ENCODE measurements at regions not wholly inside any gene's neighbourhood (a gene's known extent, or its start where the extent isn't known, plus 50 kb on each side); places are given as distances from the start of the nearest gene placed in this dataset.
"Not testable (repeated sequence)": the region's sequence is repeated elsewhere in the genome, so short reads cannot be mapped to it uniquely, and the experiment has no call there.

GRCh38 chr6:165766026-165766425 lies 103.0 kb upstream of the PDE10A start:
- intact Hi-C loops (cut with micrococcal nuclease) = no loop called here

- intact Hi-C loops (cut with micrococcal nuclease) = not testable (repeated sequence)
Measured at GRCh38 chr6:165765256-165765655, 102.2 kb upstream of the PDE10A start.

DNA sequence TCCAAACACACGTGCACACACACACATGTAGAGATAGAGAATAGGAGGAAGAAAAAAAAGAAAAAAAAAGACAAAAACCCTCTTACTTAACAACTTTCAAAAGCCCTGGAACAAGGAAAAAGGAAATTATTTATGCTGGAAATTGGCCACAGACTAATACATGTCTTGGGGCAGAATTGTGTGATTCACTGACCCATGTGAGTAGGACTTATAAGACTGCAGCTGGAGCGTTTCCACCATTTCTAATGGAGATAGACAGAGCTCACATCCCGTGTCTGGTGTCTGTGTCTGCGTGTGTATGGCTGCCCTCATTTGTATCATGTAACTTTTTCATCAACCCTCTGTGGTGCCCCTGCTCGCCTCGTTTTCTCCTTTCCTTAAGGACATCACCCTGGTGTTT lies 99.8 kb upstream of the PDE10A start:
- intact Hi-C loops (cut with micrococcal nuclease) = no loop called here

GRCh38 chr6:165762125-165762524 lies 99.1 kb upstream of the PDE10A start:
- intact Hi-C loops (cut with micrococcal nuclease) = no loop called here

DNA sequence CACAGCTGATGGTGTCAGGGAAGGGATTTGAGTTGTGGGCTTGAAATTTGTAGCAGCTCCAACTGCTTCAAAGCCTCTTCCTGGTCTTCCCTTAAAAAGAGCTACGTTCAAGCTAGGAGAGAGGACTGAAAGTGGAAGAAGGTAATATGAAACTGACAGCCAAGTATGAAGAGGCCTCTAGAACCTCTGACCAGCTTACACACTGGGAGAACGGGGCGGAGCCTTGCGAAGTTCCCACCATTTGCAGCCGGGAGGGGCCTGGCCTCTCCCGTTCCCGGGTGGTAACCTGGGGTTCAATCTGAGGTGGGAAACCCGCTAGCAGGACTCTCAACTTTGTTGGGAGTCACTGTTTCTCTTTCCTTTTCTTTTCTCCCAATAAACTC lies 97.8 kb upstream of the PDE10A start:
- intact Hi-C loops (cut with micrococcal nuclease) = no loop called here

GRCh38 chr6:165760126-165760802 lies 97.2 kb upstream of the PDE10A start:
- intact Hi-C loops (cut with micrococcal nuclease) = no loop called here

GRCh38 chr6:165758441-165758840 lies 95.4 kb upstream of the PDE10A start:
- intact Hi-C loops (cut with micrococcal nuclease) = no loop called here

GRCh38 chr6:165755583-165755982 lies 92.5 kb upstream of the PDE10A start:
- intact Hi-C loops (cut with micrococcal nuclease) = no loop called here

DNA sequence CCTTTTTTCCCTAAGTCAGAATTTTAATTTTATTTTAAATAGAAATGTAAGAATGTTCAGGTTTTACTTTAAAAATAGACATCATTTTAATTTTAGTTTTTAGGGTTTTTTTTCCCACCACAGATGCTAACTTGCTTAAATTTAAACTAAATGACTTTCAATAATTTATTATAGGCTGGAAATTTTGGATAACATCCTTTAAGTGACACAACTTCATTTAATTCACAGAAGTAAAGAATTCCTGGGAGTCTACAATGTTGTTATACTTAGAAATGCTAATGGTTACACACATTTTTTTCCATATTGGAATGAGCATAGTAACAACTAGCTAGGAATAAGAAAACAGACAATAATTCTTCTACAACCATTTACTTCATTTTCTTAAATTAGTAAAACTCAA lies 90.5 kb upstream of the PDE10A start:
- intact Hi-C loops (cut with micrococcal nuclease) = no loop called here

DNA sequence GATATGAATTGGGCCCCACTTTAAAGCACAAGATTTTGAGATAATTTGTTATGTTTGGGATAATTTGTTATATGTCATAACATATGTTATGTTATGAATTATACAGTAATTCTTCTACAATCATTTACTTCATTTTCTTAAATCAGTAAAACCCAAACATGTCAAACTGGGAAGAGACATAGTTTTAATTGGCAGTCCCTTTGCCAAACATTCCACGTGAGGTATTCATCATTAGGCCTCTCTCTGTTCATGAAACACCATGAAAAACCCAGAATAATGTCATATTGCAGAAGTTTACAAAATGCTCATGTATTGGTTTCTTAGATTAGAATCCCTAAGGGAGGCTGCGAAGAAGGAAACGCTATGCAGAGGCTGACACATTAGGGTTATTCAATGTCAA lies 89.4 kb upstream of the PDE10A start:
- intact Hi-C loops (cut with micrococcal nuclease) = no loop called here

GRCh38 chr6:165751486-165751885 lies 88.4 kb upstream of the PDE10A start:
- intact Hi-C loops (cut with micrococcal nuclease) = no loop called here

GRCh38 chr6:165749163-165749562 lies 86.1 kb upstream of the PDE10A start:
- intact Hi-C loops (cut with micrococcal nuclease) = no loop called here

DNA sequence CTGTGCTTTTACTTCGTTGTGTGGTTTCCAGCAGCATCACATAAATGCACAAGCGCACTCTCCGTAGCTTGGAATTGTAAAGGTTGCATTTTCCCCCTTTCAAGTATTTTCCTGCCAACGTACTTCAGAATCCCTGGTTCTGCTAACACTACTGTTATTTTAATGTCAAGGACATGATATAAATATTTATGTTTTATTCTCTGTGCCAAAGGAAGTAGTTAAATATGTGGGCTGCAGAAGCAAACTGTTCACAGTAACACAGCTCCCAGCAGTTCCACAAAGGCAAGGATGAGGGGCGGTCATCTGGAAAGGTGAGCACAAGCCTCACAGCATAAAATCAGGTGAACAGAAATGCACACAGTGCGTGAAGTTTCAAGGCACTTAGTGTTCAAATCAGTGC lies 85.3 kb upstream of the PDE10A start:
- intact Hi-C loops (cut with micrococcal nuclease) = no loop called here

- intact Hi-C loops (cut with micrococcal nuclease) = no loop called here
Measured at GRCh38 chr6:165747963-165748362, 84.9 kb upstream of the PDE10A start.

- intact Hi-C loops (cut with micrococcal nuclease) = no loop called here
Measured at GRCh38 chr6:165746331-165746730, 83.3 kb upstream of the PDE10A start.

DNA sequence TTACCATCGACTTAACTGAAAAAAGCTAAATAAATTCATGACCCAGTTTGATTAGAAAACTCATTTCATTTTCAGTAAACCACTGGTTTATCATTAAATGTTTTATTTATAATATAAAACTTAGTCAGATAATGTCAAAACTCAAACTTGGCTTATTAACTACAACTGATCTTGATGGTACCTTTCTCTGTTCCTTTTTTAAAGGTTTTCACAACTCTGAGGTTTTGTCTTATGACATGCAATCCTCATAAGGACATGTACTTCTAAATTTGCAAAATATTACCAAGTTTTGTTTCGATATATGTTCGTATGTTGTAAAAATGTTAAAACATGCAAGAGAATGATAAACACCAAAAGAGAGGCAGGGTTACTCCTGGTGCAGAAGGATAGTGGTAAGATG lies 82.5 kb upstream of the PDE10A start:
- intact Hi-C loops (cut with micrococcal nuclease) = no loop called here

DNA sequence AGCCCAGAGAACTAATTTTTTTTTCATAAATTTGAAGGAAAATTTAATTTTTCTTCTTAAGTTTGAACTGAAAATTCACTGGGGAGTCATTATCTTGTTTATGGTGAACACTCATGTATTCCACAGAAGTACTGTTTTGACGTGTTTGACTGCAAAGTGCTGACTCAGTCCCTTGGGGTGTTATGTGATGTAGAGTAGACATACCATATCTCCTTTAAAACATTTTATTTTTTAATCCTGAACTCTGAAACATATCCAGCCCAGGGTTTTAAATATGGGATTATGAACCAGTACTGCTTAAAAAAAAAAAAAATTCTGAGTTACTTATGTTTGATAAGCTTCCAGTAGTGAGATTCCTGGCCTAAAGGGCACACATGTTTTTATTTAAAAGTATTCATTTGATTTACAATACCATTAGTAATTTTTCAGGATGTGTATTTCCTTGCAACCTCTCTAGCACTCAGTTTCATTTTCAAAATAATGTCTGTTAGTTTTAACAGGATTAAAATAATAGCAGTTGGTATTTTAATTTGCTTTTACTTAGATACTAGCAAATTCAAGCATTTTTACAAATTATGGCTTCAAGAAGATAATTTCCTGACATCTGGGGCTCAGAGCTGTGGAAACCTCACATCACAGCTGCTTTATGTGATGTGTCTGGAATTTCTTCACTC lies 81.7 kb upstream of the PDE10A start:
- intact Hi-C loops (cut with micrococcal nuclease) = no loop called here

GRCh38 chr6:165743366-165743898 lies 80.4 kb upstream of the PDE10A start:
- intact Hi-C loops (cut with micrococcal nuclease) = no loop called here

- intact Hi-C loops (cut with micrococcal nuclease) = no loop called here
Measured at GRCh38 chr6:165742047-165742446, 79.0 kb upstream of the PDE10A start.

DNA sequence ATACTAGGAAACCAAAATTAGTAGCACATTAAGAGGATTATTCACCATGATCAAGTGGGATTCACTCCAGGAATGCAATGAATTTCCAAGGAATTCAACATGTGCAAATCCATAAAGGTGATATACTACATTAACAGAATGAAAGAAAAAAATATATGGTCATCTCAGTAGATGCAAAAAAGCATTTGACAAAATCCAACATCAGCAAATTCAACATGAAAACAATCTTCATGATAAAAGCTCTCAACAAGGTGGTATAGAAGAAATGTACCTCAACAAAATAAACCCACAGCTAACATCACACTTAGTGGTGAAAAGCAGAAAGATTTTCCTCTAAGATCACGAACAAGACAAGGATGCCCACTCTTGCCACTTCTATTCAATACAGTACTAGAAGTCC lies 74.4 kb upstream of the PDE10A start:
- intact Hi-C loops (cut with micrococcal nuclease) = no loop called here

GRCh38 chr6:165735065-165735464 lies 72.0 kb upstream of the PDE10A start:
- intact Hi-C loops (cut with micrococcal nuclease) = no loop called here

GRCh38 chr6:165733489-165733791 lies 70.4 kb upstream of the PDE10A start:
- intact Hi-C loops (cut with micrococcal nuclease) = no loop called here
